ENCODE measurements at regions not wholly inside any gene's neighbourhood (a gene's known extent, or its start where the extent isn't known, plus 50 kb on each side); places are given as distances from the start of the nearest gene placed in this dataset.

DNA sequence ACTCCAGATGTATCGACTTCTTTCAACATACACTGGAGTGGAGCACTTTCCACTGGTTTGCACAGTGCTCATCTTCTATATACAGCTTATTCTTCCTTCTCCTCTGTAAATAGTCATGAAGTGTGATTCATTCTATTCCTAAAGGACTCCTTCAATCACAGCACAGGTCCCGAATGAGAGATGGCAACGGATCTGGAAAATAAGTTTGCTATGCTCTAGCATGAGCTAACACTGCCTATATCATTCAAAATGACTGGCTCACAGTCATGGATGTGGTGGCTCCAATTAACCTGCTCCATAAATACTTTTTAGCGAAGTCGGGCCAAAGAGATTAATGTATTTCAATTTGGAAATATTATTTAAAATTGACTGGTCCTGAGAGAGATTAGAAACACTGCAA, 272.1 kb upstream of the CDH6 start:
- TF ChIP-seq, protein P1, sequence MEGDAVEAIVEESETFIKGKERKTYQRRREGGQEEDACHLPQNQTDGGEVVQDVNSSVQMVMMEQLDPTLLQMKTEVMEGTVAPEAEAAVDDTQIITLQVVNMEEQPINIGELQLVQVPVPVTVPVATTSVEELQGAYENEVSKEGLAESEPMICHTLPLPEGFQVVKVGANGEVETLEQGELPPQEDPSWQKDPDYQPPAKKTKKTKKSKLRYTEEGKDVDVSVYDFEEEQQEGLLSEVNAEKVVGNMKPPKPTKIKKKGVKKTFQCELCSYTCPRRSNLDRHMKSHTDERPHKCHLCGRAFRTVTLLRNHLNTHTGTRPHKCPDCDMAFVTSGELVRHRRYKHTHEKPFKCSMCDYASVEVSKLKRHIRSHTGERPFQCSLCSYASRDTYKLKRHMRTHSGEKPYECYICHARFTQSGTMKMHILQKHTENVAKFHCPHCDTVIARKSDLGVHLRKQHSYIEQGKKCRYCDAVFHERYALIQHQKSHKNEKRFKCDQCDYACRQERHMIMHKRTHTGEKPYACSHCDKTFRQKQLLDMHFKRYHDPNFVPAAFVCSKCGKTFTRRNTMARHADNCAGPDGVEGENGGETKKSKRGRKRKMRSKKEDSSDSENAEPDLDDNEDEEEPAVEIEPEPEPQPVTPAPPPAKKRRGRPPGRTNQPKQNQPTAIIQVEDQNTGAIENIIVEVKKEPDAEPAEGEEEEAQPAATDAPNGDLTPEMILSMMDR (conservative IDR thresholded peaks at IDR 0.05), result no peak
- H3K27ac ChIP-seq, result no peak overlapping the region

DNA sequence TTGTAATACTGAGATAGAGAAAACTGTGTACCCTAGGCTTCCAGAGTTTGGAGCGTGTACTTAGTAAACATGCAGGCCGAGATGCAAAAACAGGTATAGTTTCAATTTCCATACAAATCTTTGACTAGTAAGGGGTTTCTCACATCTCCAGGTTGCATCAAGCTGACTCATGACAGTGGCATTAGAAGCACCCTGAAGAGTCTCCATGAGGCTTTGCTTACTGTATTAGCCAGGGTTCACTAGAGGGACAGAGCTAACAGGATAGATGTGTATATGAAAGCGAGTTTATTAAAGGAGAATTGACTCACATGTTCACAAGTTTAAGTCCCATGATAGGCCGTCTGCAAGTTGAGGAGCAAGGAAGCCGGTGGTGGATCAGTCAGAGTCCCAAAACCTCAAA, 275.3 kb upstream of the CDH6 start:
- H3K27ac ChIP-seq, result no peak overlapping the region
- TF ChIP-seq, protein P1 (conservative IDR thresholded peaks at IDR 0.05), result no peak

DNA sequence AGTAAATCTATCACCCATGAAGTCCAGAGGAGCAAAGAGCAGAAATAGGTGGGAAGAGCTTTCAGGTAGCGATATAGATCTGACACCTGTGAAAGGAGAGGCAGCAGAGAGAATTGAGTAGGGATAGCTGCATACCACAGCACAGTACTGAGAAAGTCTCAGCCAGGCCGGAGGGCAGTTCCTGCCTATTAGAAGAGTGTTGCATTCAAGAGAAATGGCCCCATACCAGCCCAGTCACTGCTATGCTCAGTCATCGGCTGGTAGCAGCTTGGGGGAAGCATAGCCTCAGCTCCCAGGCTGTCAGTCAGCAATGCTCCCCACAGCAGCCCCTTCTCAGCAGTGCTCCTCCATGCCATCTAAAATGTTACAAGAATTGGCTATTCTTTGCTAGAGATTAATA, 285.1 kb upstream of the CDH6 start:
- TF ChIP-seq, protein P1 (conservative IDR thresholded peaks at IDR 0.05), result no peak
- H3K27ac ChIP-seq, result no peak overlapping the region

DNA sequence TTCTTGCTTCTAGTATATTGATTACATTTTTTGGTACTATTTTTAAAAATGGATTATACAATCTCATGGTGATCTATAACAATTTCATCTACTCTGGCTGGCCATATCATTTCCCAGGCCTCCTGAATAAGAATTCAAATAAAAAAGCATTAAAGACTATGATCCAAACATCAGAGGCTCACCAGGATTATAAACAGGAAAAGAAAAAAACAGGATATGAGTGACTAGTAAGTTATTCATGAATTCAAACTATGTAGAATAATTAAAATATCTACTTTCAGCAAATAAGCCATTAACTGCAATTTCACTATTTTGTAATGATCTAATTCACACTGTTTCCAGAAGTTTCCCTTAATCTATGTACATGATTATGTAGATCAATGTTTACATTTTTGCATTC, 293.1 kb upstream of the CDH6 start:
- no peak overlapping the region for H3K27ac ChIP-seq
- TF ChIP-seq, protein P1 (conservative IDR thresholded peaks at IDR 0.05), result no peak

DNA sequence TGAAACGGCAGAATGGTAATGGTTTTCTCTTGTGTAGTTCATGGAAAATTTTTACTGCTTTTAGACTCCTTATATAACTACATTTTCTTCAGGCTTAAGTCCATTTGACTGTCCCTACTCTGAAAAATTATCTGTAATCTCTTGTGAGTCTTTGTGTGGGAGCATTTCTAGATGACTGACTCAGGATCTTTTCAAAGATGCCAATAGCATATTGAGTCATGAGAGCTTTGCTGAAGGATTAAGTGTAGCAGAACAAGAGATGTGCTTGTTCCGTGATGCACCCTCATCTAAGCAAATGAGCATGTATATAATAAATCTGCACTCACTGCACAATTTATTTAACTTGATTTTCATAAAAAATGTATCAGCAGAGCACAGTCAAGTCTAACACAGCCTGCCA, 298.7 kb upstream of the CDH6 start:
- TF ChIP-seq, protein P1 (conservative IDR thresholded peaks at IDR 0.05), result no peak
- H3K27ac ChIP-seq, result no peak overlapping the region

DNA sequence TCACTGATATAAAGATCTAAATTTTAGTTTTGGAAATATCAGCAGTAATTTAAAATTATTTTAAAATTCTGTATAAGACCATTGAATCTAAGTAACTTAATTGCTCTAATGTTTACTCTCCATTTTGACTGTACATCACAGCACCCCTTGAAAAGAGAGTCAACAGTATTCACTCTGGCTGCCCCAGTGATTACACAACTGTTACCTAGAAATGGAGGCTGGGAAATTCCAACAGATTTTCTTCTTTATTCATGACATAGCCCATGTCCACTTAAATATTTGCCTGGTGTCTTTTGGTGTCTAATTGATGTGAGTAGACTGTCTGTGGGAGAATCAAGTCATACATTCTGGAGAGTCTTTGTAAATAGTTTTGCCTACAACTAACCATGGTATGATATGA, 301.8 kb upstream of the CDH6 start:
- TF ChIP-seq, protein P1 (conservative IDR thresholded peaks at IDR 0.05), result no peak

DNA sequence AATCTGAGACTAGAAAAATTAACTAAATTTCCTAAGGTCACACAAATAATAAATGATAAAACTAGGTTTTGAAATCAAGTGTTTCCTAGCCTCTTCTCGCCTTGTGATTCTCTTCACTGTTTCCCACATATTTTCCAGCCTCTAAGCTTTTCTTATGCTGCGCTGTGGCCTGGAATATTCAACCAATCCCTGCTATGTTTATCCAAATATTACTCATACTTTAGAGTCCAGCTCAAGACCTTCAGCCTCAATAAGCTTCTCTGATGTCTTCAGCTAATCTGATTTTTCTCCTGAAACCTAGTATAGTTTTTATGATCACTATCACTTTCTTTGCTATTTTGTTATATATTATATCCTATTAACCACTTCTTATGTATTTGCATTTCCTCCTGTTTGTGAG, 303.1 kb upstream of the CDH6 start:
- no peak overlapping the region for H3K27ac ChIP-seq
- TF ChIP-seq, protein P1 (conservative IDR thresholded peaks at IDR 0.05), result no peak

More for the DNA sequence above, 301.8 kb upstream of the CDH6 start:
- no peak overlapping the region for H3K27ac ChIP-seq

DNA sequence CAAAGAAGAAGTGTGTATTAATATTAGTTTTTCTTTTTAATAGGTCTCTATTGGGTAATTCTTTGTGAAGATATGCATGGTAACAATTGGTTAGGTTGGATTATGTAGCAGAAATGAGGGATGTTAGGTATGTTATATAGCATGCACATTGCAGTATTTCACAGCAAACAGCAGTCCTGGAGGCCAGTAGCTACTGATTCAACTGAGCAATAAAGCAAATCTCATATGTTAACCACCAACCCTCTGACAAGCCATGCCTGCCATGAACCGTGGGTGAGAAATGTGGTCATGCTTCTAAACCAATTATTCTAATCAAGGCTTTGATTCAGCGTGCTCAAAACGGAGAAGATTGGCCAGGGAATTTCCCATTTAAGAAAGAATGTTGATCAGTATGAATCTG, 313.0 kb upstream of the CDH6 start:
- no peak overlapping the region for H3K27ac ChIP-seq
- TF ChIP-seq, protein P1 (conservative IDR thresholded peaks at IDR 0.05), result no peak

All from VCaP (cell line).